ENCODE measurements at regions not wholly inside any gene's neighbourhood (a gene's known extent, or its start where the extent isn't known, plus 50 kb on each side); places are given as distances from the start of the nearest gene placed in this dataset.
"Not testable (repeated sequence)": the region's sequence is repeated elsewhere in the genome, so short reads cannot be mapped to it uniquely, and the experiment has no call there.

DNA sequence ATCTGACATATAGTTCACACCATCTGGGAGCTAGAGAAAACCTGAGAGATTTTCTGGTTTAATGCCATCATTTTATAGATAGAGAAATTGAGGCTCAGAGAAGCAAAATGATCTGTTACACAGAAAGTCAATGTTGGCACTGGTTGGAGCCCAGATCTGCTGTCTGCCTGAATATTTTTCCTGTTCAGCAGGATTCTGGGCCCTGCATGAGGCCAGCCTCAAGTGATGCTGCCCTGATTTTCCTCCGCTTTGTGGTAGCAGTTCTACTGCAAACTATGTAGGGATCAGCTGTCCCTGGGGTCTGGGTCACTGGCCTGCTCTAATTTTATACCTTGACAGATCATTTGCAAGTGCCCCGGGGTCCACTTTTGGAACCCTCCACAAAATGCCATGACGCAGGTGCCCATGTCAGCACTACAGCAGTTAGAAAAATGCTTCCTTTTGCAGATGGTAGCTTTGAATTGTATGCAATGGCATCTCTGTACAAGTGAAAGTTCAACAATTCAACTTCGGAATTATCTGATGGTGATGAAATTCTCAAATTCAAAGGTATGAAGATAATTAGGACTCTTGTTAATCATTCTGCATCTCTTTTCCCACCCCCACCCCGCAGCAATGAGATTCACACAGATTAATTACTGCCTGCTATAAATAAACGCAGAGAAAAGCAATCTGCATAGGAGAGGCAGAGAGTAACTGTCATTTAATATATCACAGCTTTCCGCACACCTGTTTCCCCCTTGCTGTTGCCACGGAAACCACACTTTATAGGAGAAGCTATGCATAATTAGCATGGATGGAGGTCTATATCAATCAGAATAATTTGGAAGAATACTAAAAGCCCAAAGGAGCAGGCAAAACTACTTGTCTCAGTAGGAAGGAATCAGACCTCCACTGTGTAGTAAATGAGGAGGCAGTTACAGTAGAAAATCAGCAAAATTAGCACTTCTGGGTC is 222.6 kb downstream of the PDCD6IP start:
- Mint-ChIP-seq H3K27ac (no peak overlapping the region), H3K4me3 (ENCODE audit: low read depth) (no peak overlapping the region), H3K4me1 (ENCODE audit: low read depth) (peaks cover 14% of the 10 kb centered on the region), H3K27me3 (ENCODE audit: low read depth) (peaks cover 15% of the 10 kb centered on the region), H3K9me3 (no peaks in the 10 kb centered on the region), H3K36me3 (ENCODE audit: low read depth) (no peaks in the 10 kb centered on the region)
- intact Hi-C loops (cut with micrococcal nuclease) = no loop called here
- no peak for DNase-seq (ENCODE audit: low spot score)

DNA sequence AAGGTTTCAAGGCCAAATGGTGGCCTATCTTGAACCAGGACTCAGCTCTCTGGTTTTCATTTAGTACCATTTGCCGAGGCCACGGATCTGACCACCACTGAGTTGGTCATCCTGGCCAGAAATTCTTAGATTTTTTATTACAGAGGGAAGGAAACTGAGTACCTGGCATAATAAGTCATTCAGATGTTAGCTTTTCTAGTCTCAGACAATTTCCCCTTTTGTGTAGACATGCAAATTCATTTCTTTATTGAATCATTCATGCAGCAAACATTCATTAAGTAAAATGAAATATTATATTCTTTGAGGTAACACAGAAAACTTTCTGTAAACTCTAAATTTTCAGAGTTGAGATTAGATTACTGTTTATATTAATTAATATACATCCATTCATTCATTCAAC is 223.7 kb downstream of the PDCD6IP start:
- intact Hi-C loops (cut with micrococcal nuclease) = no loop called here
- H3K4me1 Mint-ChIP-seq (ENCODE audit: low read depth) = peaks cover 9% of the 10 kb centered on the region
- no peak overlapping the region for H3K4me3 Mint-ChIP-seq (ENCODE audit: low read depth)
- peaks cover 15% of the 10 kb centered on the region for H3K27me3 Mint-ChIP-seq (ENCODE audit: low read depth)
- no peak overlapping the region for H3K27ac Mint-ChIP-seq
- H3K36me3 Mint-ChIP-seq (ENCODE audit: low read depth) = no peaks in the 10 kb centered on the region
- no peaks in the 10 kb centered on the region for H3K9me3 Mint-ChIP-seq
- DNase-seq (ENCODE audit: low spot score) = no peak

DNA sequence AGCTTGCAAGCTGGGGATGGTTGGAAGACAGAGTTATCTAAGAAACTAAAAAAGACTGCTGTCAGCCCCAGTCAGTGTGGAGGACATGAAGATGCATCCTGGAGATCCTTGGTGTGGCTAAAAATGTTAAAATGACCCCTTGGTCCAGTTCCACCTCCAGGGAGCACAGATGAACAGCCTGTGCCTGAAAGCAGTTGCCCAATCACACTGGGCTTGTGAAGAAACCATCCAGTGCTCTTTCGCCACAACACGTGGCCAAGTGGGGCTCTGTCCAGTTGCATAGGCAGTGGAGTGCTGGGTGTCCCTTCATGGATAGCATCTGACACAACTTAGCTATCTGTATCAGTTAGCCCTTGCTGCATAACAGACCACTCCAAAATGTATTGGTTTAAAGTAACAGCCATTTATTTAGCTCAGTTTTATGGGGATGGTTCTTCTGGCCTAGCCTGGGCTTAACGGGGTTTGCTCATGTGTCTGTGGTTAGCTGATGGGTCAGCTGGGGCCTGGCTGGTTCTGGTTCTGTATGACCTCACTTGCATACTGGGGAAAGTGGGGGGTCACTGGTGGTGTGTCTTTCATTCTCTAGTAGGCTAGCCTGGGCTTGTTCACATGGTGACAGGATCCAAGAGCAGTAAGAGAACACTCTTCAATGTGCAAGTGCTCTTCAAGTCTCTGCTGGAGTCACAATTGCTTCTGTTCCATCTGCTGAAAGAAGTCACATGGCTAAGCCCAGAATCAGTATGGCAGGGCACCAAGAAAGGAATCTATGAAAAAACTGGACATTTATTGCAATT is 226.2 kb downstream of the PDCD6IP start:
- H3K4me3 Mint-ChIP-seq (ENCODE audit: low read depth) = no peak overlapping the region
- DNase-seq (ENCODE audit: low spot score) = no peak
- peaks cover 2% of the 10 kb centered on the region for H3K4me1 Mint-ChIP-seq (ENCODE audit: low read depth)
- no peaks in the 10 kb centered on the region for H3K9me3 Mint-ChIP-seq
- no peaks in the 10 kb centered on the region for H3K36me3 Mint-ChIP-seq (ENCODE audit: low read depth)
- H3K27me3 Mint-ChIP-seq (ENCODE audit: low read depth) = peaks cover 9% of the 10 kb centered on the region
- no peak overlapping the region for H3K27ac Mint-ChIP-seq
- intact Hi-C loops (cut with micrococcal nuclease) = no loop called here

DNA sequence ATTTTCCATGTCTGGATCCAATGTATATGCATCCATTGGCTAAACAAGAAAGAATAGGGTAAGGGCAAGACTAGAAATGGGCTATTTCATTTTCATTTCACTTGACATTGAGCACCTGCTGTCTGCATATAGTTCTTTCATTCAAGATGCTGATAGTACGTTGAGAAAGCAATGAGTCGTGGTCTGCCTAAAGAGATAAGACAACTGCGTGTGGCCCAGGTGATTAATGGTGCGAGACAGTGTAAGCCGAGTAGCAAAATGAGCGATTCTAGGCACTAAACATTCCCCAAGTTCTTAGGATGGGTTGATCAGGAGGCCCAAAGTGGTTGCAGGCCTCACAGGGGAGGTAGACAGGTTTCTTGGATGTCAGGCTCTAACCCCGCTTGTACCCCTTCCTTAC is 235.4 kb downstream of the PDCD6IP start:
- no peaks in the 10 kb centered on the region for H3K36me3 Mint-ChIP-seq (ENCODE audit: low read depth)
- no peaks in the 10 kb centered on the region for H3K4me1 Mint-ChIP-seq (ENCODE audit: low read depth)
- no peaks in the 10 kb centered on the region for H3K9me3 Mint-ChIP-seq
- intact Hi-C loops (cut with micrococcal nuclease) = no loop called here
- no peak for DNase-seq (ENCODE audit: low spot score)
- H3K27me3 Mint-ChIP-seq (ENCODE audit: low read depth) = no peaks in the 10 kb centered on the region
- H3K27ac Mint-ChIP-seq = no peak overlapping the region
- no peak overlapping the region for H3K4me3 Mint-ChIP-seq (ENCODE audit: low read depth)

DNA sequence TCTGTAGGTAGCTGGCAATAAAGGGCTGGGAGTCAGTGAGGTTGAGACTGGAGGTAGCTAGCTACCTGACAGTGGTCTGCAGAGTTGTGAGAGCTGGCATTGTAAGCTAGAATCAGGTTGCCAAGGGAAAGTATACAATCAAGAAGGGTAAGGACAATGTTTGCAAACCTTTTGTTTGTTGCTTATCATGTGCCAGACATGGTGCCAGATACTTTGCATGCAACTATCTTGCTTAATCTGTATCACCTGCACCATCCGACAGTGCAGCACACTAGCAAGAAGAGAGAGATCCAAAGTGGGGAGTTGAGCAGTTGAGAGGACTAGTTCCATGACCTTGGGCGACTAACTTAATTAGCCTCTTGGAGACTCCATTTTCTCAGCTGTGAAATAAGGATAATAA is 236.4 kb downstream of the PDCD6IP start:
- Mint-ChIP-seq H3K9me3 (no peaks in the 10 kb centered on the region), H3K27ac (no peak overlapping the region), H3K36me3 (ENCODE audit: low read depth) (no peaks in the 10 kb centered on the region), H3K27me3 (ENCODE audit: low read depth) (no peaks in the 10 kb centered on the region), H3K4me3 (ENCODE audit: low read depth) (no peak overlapping the region), H3K4me1 (ENCODE audit: low read depth) (no peaks in the 10 kb centered on the region)
- intact Hi-C loops (cut with micrococcal nuclease) = no loop called here
- DNase-seq (ENCODE audit: low spot score) = no peak

DNA sequence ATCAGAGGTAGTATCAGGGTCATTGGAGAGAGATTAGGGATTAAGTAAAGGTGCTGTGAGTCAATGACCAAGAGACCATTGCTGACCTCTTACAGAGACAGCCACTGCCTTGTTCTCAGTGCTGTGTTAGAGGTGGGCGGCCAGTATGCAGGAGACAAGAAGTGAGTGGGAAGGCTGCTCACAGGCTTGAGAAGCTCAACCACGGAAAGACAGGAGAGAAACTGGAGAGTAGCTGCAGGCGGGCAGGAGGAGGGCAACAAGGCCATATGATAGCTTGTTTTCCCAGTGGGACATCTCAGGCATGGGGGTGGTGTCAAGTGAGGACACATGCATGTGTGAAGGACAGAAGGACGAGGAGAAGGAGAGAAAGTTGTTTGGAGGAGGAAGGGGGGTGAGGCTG is 237.3 kb downstream of the PDCD6IP start:
- DNase-seq (ENCODE audit: low spot score) = no peak
- Mint-ChIP-seq H3K9me3 (no peaks in the 10 kb centered on the region), H3K4me1 (ENCODE audit: low read depth) (no peaks in the 10 kb centered on the region), H3K27me3 (ENCODE audit: low read depth) (no peaks in the 10 kb centered on the region), H3K36me3 (ENCODE audit: low read depth) (no peaks in the 10 kb centered on the region), H3K27ac (no peak overlapping the region), H3K4me3 (ENCODE audit: low read depth) (no peak overlapping the region)
- intact Hi-C loops (cut with micrococcal nuclease) = no loop called here

DNA sequence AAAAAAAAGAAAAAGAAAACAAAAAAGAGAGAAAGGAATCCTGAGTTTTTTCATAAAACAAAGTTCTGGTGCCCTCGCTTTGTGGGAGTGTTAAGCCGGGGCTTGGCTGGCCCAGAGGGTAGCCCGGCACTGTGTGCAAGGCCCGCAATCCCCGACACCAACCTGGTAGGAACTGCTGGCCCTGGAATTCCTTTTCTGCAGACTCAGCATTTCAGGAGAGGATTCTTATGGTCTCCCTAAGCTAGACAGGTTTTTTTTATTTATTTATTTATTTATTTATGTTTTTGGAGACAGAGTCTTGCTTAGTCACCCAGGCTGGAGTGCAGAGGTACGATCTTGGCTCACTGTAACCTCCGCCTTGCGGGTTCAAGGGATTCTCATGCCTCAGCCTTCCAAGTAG is 238.8 kb downstream of the PDCD6IP start:
- no peaks in the 10 kb centered on the region for H3K9me3 Mint-ChIP-seq
- H3K27me3 Mint-ChIP-seq (ENCODE audit: low read depth) = no peaks in the 10 kb centered on the region
- no peaks in the 10 kb centered on the region for H3K4me1 Mint-ChIP-seq (ENCODE audit: low read depth)
- H3K36me3 Mint-ChIP-seq (ENCODE audit: low read depth) = no peaks in the 10 kb centered on the region
- H3K4me3 Mint-ChIP-seq (ENCODE audit: low read depth) = no peak overlapping the region
- H3K27ac Mint-ChIP-seq = no peak overlapping the region
- DNase-seq (ENCODE audit: low spot score) = no peak
- intact Hi-C loops (cut with micrococcal nuclease) = no loop called here

DNA sequence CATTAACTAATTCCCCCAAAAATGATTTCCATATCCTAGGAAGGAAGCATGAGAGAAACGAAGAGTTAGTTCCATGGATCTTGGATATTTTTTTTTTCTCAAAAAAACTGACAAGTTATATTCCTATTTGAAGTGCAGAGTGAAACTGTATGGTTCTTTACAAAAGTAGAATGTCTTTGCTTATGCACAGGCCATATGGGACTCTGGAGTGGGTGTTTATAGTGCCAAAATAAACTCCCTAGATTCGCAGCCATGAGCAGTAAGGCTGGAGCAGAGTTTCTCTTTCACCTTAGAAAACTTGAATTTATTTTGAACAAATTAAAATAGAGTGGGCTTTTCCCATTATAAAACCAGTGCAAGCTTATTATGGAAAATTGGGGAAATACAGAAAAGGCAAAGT is 239.7 kb downstream of the PDCD6IP start:
- H3K27me3 Mint-ChIP-seq (ENCODE audit: low read depth) = no peaks in the 10 kb centered on the region
- no peaks in the 10 kb centered on the region for H3K36me3 Mint-ChIP-seq (ENCODE audit: low read depth)
- H3K4me1 Mint-ChIP-seq (ENCODE audit: low read depth) = no peaks in the 10 kb centered on the region
- H3K9me3 Mint-ChIP-seq = no peaks in the 10 kb centered on the region
- intact Hi-C loops (cut with micrococcal nuclease) = no loop called here
- no peak overlapping the region for H3K27ac Mint-ChIP-seq
- no peak overlapping the region for H3K4me3 Mint-ChIP-seq (ENCODE audit: low read depth)
- no peak for DNase-seq (ENCODE audit: low spot score)

DNA sequence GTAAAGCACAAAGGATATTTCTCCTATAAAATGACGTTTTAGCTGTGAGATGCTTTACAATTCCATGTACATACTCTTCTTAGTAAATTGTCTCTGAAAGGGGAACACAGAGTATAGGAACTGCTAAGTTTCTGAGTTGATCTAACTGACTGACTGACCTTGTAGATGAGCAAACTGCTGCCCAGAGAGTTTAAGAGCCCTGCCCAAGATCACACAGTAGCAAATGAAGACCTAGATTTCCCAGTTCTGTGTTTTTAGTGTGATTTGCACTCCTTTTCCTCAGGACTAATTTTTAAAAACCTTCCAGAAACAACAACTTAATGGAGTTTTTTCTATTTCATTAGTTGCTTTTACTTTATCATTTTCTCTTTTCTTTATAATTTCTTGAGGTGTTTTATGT is 247.7 kb downstream of the PDCD6IP start:
- H3K4me1 Mint-ChIP-seq (ENCODE audit: low read depth) = no peaks in the 10 kb centered on the region
- intact Hi-C loops (cut with micrococcal nuclease) = no loop called here
- DNase-seq (ENCODE audit: low spot score) = no peak
- no peak overlapping the region for H3K27ac Mint-ChIP-seq
- no peaks in the 10 kb centered on the region for H3K36me3 Mint-ChIP-seq (ENCODE audit: low read depth)
- no peak overlapping the region for H3K4me3 Mint-ChIP-seq (ENCODE audit: low read depth)
- no peaks in the 10 kb centered on the region for H3K9me3 Mint-ChIP-seq
- peaks cover 4% of the 10 kb centered on the region for H3K27me3 Mint-ChIP-seq (ENCODE audit: low read depth)

DNA sequence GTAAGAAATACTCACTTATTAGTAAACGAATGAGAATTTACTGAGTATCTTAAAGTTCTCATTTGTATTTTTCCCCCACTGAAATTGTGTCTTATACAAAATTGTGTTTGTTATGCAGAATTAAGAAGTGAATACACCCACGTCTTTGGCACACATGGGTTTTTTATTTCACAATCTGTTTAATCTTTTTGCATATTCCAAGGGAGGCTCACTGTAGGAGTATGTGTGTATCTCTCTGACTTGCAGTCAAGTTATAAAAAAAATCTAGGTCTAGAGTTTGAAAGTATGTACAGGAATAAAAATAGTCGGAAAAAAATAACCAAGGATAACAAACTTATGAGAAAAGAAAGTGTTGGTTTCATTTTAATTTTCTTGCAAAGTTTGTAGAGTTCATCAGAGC is 255.2 kb downstream of the PDCD6IP start:
- intact Hi-C loops (cut with micrococcal nuclease) = no loop called here
- H3K27me3 Mint-ChIP-seq (ENCODE audit: low read depth) = peaks cover 5% of the 10 kb centered on the region
- no peak for DNase-seq (ENCODE audit: low spot score)
- H3K4me3 Mint-ChIP-seq (ENCODE audit: low read depth) = no peak overlapping the region
- peaks cover 9% of the 10 kb centered on the region for H3K4me1 Mint-ChIP-seq (ENCODE audit: low read depth)
- H3K9me3 Mint-ChIP-seq = no peaks in the 10 kb centered on the region
- no peak overlapping the region for H3K27ac Mint-ChIP-seq
- no peaks in the 10 kb centered on the region for H3K36me3 Mint-ChIP-seq (ENCODE audit: low read depth)

DNA sequence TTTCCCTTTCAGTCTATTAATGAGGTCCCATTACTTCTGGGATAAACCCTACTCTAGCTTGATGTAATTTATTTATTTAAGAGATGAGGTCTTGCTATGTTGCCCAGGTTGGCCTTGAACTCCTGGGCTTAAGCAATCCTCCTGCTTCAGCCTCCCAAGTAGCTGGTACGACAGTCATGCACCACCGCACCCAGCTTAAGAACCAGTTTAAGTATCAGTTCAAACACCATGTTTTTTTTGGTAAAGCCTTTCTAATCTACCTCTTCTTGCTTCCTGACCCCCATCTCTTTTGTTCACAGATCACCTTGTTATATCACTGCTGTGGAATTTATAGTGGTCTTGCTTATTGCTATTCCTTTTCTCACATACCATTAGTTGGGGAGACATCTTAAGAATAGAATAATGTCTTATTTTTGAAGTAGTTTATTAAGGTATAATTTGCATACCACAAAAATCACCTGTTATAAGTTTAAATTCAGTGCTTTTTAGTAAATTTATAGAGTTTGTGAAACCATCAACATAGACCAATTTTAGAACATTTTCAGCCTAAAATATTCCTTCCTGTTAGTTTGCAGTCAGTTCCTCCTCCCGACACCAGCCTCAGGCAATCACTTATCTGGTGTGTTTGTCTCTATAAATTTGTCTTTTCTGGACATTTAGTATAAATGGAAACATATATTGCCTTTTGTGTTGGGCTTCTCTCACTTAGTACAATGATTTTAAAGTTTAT is 257.9 kb downstream of the PDCD6IP start:
- Mint-ChIP-seq H3K9me3 (no peaks in the 10 kb centered on the region), H3K27ac (no peak overlapping the region), H3K4me1 (ENCODE audit: low read depth) (peaks cover 9% of the 10 kb centered on the region), H3K36me3 (ENCODE audit: low read depth) (no peaks in the 10 kb centered on the region), H3K27me3 (ENCODE audit: low read depth) (peaks cover 8% of the 10 kb centered on the region), H3K4me3 (ENCODE audit: low read depth) (no peak overlapping the region)
- intact Hi-C loops (cut with micrococcal nuclease) = no loop called here
- DNase-seq (ENCODE audit: low spot score) = no peak

DNA sequence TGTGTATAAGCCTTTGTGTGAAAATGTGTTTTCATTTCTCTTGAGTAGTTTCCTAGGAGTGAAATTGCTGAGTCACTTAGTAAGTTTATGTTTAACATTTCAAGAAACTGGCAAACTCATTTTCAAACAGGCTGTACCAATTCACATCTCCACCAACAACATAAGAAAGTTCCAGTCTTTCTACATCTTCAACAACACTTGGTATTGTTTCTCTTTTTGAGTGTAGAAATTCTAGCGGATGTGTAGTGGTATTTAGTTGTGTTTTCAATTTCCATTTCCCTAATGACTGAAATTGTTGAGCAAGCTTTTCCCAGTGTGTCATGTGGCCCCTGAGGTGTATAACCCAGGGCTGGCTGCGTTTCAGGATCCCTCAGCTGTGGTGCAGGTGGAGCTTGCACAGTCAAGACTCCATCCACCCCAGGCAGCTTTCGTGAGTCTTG is 258.5 kb downstream of the PDCD6IP start:
- Mint-ChIP-seq H3K36me3 (ENCODE audit: low read depth) (no peaks in the 10 kb centered on the region), H3K4me3 (ENCODE audit: low read depth) (no peak overlapping the region), H3K9me3 (no peaks in the 10 kb centered on the region), H3K27me3 (ENCODE audit: low read depth) (peaks cover 8% of the 10 kb centered on the region), H3K4me1 (ENCODE audit: low read depth) (peaks cover 9% of the 10 kb centered on the region), H3K27ac (no peak overlapping the region)
- no peak for DNase-seq (ENCODE audit: low spot score)
- intact Hi-C loops (cut with micrococcal nuclease) = no loop called here

DNA sequence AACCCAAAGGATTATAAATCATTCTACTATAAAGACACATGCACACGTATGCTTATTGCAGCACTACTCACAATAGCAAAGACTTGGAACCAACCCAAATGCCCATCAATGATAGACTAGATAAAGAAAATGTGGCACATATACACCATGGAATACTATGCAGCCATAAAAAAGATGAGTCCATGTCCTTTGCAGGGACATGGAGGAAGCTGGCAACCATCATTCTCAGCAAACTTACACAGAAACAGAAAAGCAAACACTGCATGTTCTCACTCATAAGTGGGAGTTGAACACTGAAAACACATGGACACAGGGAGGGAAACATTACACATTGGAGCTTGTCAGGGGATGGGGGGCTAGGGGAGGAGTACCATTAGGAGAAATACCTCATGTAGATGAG is 262.6 kb downstream of the PDCD6IP start:
- H3K27ac Mint-ChIP-seq; H3K4me1 Mint-ChIP-seq (ENCODE audit: low read depth); H3K9me3 Mint-ChIP-seq; H3K36me3 Mint-ChIP-seq (ENCODE audit: low read depth); DNase-seq (ENCODE audit: low spot score); H3K4me3 Mint-ChIP-seq (ENCODE audit: low read depth); intact Hi-C loops (cut with micrococcal nuclease); H3K27me3 Mint-ChIP-seq (ENCODE audit: low read depth): not testable (repeated sequence)

Measured in activated T-helper 2 cell treated with anti-CD3 and anti-CD28 coated beads, Interferon-gamma antibody, Interleukin-2, Interleukin-4, amounts not matched to agents 10 μg/mL and 5 μg/mL and 100 μg/mL, durations not matched to agents 14 hours and 24 hours and 36 hours (primary cell).